HUES6 (cell line): ENCODE measurements at regions not wholly inside any gene's neighbourhood (a gene's known extent, or its start where the extent isn't known, plus 50 kb on each side); places are given as distances from the start of the nearest gene placed in this dataset.

Experiments
- H3K27ac ChIP-seq: 2 replicates; pipeline ENCODE4 v1.7.0; 2013; ENCODE audit warnings: low read depth, mild to moderate bottlenecking, low read length, inconsistent platforms
- H3K27me3 ChIP-seq: 2 replicates; pipeline ENCODE4 v1.6.1; 2013; ENCODE audit warnings: low read length; ENCODE audit not compliant: control insufficient read depth, insufficient read depth
- H3K36me3 ChIP-seq: 2 replicates; pipeline ENCODE4 v1.6.1; 2013; ENCODE audit warnings: low read length; ENCODE audit not compliant: control insufficient read depth, insufficient read depth
- H3K4me1 ChIP-seq: 2 replicates; pipeline ENCODE4 v1.6.1; 2013; ENCODE audit warnings: low read length; ENCODE audit not compliant: control insufficient read depth, insufficient read depth
- H3K4me3 ChIP-seq: 2 replicates; pipeline ENCODE4 v1.5.1; 2013; ENCODE audit warnings: low read depth, low read length
- H3K9ac ChIP-seq: one replicate; pipeline ENCODE4 v1.6.1; 2013; ENCODE audit warnings: mild to moderate bottlenecking, low read length
- H3K9me3 ChIP-seq: 2 replicates; pipeline ENCODE4 v1.6.1; 2013; ENCODE audit warnings: low read depth, low read length; ENCODE audit not compliant: control insufficient read depth, insufficient read depth

DNA sequence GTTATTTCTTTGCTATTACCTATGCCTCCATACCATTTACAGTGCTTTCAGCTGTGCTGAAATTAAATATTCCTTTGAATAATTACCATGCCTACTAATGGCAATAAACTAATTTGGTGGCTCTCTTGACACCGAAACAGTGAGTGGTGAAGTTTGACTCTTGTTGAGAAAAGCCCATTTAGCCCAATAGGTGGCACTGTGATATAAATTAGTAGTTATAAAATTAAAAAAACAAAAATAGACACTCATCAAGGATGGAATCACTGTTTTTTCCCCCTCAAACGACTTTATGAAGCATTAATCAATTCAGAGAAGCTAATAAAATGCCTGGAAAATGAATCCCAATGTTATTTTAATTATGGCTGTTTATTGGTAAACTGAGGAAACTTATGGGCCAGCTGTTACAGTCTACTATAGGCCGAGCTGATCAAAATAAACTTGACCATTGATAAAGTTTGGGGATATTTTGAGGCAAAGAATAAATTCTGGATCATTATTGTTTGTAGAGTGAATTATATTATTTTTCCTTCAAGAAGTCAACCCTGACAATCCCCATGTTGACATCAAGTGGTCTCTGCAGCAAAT is 339.6 kb downstream of the TRIB2 start:
- no peaks in the 10 kb centered on the region for H3K27me3 ChIP-seq
- H3K4me3 ChIP-seq: no peak overlapping the region

DNA sequence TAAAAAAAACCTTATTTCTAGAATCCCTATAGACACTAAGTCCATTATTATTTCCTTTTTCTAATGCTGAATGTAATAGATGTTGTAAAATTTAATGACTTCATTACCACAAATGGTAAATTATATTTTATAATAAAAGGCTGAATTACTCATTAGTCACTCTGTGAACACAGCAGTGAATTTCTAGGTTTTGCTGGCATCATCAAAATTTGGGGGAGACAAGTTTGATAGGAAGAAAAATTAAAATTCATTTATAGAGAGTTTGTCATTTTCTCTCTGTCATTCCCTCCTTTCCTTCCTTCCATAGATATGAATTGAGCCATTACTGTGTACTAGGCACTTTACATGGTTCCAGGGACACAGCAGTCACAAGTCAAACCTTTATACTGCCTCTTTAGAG is 340.9 kb downstream of the TRIB2 start:
- Histone ChIP-seq H3K36me3 (no peaks in the 10 kb centered on the region), H3K4me1 (no peaks in the 10 kb centered on the region), H3K27ac (no peak overlapping the region), H3K9me3 (no peaks in the 10 kb centered on the region), H3K27me3 (no peaks in the 10 kb centered on the region), H3K9ac (no peak overlapping the region), H3K4me3 (no peak overlapping the region)

More for the DNA sequence above, 339.6 kb downstream of the TRIB2 start:
- H3K27ac ChIP-seq: no peak overlapping the region
- H3K4me1 ChIP-seq: no peaks in the 10 kb centered on the region
- no peak overlapping the region for H3K9ac ChIP-seq
- H3K36me3 ChIP-seq: no peaks in the 10 kb centered on the region
- H3K9me3 ChIP-seq: no peaks in the 10 kb centered on the region

DNA sequence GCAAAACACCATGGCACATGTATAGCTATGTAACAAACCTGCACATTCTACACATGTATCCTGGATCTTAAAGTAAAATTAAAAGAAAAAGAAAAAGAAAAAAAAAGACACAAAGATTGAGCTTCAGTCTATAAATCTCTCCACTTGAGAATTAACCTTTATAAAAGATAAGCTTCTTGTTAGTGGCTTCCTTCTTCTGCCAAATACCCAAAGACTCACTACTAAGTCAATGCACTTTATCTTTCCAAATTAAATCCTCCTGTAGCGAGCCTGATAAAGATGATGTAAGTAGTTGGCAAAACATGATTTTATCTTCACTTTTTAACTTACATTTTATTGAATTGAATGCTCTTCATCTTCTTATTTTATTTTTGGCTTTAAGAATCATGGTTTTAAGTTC is 349.9 kb downstream of the TRIB2 start:
- Histone ChIP-seq H3K9ac (no peak overlapping the region), H3K4me3 (no peak overlapping the region), H3K4me1 (no peaks in the 10 kb centered on the region), H3K27me3 (no peaks in the 10 kb centered on the region), H3K9me3 (no peaks in the 10 kb centered on the region), H3K27ac (no peak overlapping the region), H3K36me3 (no peaks in the 10 kb centered on the region)

DNA sequence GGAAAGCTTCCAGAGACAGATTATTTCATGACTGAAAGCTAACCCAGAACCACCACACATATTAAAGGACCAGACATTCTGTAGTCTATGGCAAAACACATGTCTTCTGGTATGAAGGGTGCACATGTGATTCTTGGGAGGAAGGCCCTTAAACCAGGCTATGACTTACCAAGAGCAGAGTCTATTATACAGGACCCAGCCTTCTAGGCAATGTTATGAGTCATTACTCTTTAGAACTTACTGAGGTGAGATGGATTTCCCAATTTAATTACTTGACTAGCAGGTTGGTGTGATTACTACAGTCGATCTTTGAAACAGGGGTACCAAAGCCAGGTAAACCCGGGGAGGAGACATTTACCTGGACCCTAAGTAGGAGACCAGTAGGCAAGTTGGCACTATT is 350.8 kb downstream of the TRIB2 start:
- Histone ChIP-seq H3K27ac (no peak overlapping the region), H3K36me3 (no peaks in the 10 kb centered on the region), H3K4me1 (no peaks in the 10 kb centered on the region), H3K4me3 (no peak overlapping the region), H3K9me3 (no peaks in the 10 kb centered on the region), H3K9ac (no peak overlapping the region), H3K27me3 (no peaks in the 10 kb centered on the region)

DNA sequence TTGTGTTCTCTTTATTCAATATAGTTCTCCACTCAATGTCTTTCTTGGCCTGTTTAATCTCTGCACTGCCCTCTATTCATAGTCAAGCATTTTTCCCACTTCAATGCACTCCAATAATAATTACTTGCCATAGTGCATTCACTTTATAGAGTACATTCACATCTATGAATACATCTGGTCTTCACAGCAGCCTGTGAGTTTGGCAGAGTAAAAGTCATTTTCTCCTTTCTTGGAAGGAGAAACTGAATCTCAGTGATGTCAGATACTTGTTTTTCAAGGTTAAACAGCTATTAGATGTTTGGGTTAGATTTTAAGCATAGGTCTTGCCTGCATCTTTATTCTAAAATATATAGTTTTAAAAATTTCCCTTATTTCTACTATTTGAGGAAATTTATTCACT is 373.2 kb downstream of the TRIB2 start:
- no peak overlapping the region for H3K9ac ChIP-seq

DNA sequence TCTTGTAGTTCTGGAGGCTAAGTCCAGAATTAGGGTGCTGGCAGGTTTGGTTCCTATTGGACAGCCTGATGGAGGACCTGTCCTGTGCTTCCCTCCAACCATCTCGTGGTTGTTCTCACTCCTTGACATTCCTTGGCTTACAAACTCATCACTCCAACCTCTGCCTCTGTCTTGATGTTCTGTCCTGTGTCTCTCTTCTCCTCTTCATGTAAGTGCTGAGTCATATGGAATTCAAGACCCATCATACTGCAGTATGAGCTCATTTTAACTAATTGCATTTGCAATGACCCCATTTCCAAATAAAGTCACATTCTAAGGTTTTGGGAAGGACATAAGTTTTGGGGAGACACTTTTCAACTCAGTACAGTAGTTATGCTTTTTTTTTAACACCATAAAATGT is 374.7 kb downstream of the TRIB2 start:
- H3K27me3 ChIP-seq: no peaks in the 10 kb centered on the region

More for the DNA sequence above, 373.2 kb downstream of the TRIB2 start:
- Histone ChIP-seq H3K27me3 (no peaks in the 10 kb centered on the region), H3K9me3 (no peaks in the 10 kb centered on the region), H3K4me1 (no peaks in the 10 kb centered on the region), H3K27ac (no peak overlapping the region), H3K4me3 (no peak overlapping the region), H3K36me3 (no peaks in the 10 kb centered on the region)

DNA sequence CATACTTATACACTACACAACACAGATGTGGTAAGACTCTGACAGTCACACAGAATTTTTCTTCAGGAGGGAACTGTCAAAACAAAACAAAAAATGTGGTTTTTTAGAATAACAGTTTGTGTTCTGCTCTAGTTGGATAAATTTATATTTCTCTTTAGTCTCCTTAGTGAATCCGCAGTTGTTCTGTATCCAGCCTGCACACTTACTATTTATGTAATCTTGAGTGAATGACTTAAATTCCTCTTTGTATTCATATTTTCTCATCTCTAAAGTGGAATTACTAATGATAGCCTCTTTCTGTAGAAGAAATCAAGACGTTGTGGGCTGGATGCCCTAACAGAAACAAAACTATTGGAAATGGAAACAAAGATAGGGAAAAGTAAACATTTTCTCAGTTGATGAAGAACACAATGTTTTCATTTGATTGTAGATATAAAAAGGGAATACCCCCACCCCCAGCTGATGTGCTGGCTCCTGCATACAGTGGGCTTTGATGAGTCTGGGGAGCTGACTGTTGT is 375.2 kb downstream of the TRIB2 start:
- H3K27ac ChIP-seq: no peak overlapping the region
- H3K4me1 ChIP-seq: no peaks in the 10 kb centered on the region
- H3K36me3 ChIP-seq: no peaks in the 10 kb centered on the region
- no peak overlapping the region for H3K9ac ChIP-seq
- H3K9me3 ChIP-seq: no peaks in the 10 kb centered on the region
- no peaks in the 10 kb centered on the region for H3K27me3 ChIP-seq
- no peak overlapping the region for H3K4me3 ChIP-seq

More for the DNA sequence above, 374.7 kb downstream of the TRIB2 start:
- H3K4me1 ChIP-seq: no peaks in the 10 kb centered on the region
- H3K36me3 ChIP-seq: no peaks in the 10 kb centered on the region
- H3K27ac ChIP-seq: no peak overlapping the region
- H3K9ac ChIP-seq: no peak overlapping the region
- no peak overlapping the region for H3K4me3 ChIP-seq
- no peaks in the 10 kb centered on the region for H3K9me3 ChIP-seq

DNA sequence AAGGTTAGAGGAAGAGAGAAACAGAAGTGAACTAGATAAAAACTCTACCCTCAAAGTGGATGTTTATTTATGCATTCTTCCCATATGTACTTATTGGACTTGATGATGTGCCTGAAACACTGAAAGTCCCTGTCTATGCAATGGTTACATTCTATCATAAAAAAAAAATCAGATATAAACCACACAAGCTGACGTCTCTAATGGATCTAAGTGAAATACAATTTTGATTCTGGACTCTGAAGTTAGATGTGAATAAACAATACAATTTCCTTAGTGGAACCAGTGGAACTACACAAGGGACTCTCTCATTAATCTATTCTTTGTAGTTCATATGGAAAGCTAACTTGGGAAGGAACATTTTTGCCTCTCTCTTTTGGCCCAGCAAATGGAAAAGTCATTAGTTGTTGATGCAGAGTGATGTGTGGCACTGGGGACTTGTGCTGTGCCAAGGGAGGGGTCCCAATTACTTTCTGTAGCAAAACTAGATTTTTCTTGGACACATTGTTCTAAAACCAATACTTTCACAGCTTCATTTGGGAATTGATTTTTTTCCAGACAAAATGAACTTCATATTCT is 376.8 kb downstream of the TRIB2 start:
- Histone ChIP-seq H3K36me3 (no peaks in the 10 kb centered on the region), H3K4me3 (no peak overlapping the region), H3K9me3 (peaks cover under 1% of the 10 kb centered on the region; the same call in 1 of the 2 replicates), H3K27me3 (no peaks in the 10 kb centered on the region), H3K9ac (no peak overlapping the region), H3K4me1 (no peaks in the 10 kb centered on the region), H3K27ac (no peak overlapping the region)

DNA sequence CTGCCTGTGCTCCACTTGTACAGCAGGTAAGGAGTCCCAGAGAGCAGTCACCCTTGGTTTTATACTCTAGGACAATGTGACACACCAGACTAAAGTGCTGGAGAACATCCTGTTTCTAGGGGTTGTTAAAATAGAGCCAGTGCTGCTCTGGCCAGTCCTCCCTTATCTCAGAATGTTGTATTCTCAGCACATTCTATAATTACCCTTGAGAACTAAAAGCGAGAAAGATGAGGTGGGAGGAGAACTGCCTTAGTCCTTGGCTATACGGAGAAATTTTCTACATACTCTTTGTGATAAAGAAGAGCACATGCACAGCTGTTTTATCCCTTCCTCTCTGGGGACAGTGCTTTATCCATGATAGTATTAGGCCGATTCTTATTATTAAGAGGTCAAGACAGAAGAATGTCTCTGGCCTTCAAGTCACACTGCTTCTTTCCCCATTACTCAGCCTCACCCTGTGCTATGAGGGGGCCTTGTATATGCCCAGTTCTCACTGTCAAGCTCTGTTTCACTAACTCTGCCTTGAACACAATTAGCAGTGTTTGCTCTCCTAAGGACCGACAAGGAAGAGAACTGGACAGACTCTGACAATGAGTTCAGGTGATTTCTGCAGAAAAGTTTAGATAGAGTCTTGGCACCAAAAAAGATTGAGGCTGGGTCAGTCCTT is 385.8 kb downstream of the TRIB2 start:
- Histone ChIP-seq H3K4me1 (no peaks in the 10 kb centered on the region), H3K36me3 (no peaks in the 10 kb centered on the region), H3K9me3 (peaks cover 14% of the 10 kb centered on the region), H3K9ac (no peak overlapping the region), H3K4me3 (no peak overlapping the region), H3K27ac (no peak overlapping the region), H3K27me3 (no peaks in the 10 kb centered on the region)

DNA sequence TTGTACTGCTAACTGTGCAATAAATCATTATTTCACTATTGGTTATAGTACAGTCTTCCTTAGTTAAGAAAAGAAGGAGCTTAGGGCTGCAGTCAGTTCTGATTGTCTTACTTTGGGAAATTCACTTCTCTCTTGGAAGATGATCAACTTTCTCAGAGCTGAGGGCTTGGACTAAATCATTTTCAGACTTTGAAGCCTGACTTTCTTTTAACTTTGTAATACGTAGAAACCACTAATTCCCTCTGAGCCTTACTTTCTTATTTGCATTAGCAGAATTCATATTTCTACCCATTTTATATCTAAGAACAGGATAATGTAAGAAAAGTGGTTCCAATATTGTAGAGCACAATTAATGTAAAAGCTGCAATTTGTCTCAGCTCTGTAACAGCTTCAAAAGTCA is 386.4 kb downstream of the TRIB2 start:
- Histone ChIP-seq H3K4me3 (no peak overlapping the region), H3K4me1 (no peaks in the 10 kb centered on the region), H3K27me3 (no peaks in the 10 kb centered on the region), H3K27ac (no peak overlapping the region), H3K36me3 (no peaks in the 10 kb centered on the region), H3K9me3 (peaks cover 14% of the 10 kb centered on the region), H3K9ac (no peak overlapping the region)

DNA sequence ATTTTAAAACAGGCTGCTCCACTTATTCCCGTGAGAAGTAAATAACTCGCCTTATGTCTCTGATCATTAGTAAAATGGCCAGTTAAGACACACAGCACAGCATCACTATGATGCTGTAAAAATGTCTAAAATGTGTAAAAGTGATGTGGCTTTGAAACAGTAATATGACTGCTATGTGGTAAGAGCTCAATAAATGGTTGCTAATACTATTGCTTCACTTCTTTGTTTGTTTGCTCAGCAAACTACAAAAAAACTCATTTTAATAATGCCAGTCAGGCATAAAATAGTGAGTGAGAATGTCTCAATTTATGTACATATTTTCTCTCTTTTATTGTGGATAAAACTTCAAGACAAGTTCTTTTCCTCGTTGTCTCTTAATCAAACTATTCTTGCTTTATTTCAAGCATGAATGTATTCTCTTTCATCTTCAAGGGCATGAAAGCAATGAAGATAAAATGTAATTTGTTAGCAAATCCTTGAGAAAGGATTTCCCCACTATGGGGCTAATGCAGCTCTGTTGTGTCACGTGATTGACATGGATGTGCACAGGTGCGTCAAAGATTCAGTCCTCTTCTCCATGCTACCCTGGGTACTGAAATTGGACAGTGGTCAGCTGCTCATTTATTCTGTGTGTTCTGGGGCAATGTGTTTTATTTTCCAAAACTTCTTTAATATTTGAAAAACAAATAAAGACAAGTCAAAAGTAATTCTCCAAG is 387.2 kb downstream of the TRIB2 start:
- peaks cover 9% of the 10 kb centered on the region; the same call in 1 of the 2 replicates for H3K9me3 ChIP-seq
- no peaks in the 10 kb centered on the region for H3K4me1 ChIP-seq
- H3K27me3 ChIP-seq: no peaks in the 10 kb centered on the region
- H3K27ac ChIP-seq: no peak overlapping the region
- no peak overlapping the region for H3K4me3 ChIP-seq
- H3K36me3 ChIP-seq: no peaks in the 10 kb centered on the region
- H3K9ac ChIP-seq: no peak overlapping the region
